HUDEP-2 (cell line): ENCODE measurements at regions not wholly inside any gene's neighbourhood (a gene's known extent, or its start where the extent isn't known, plus 50 kb on each side); places are given as distances from the start of the nearest gene placed in this dataset.

ENCODE experiments used
- DNase-seq, 76 experiments: peaks; one replicate each; lab custom pipeline; 2025; ENCODE audit not compliant: unreplicated experiment in 76 of 76; lab: John Stamatoyannopoulos, UW

DNA sequence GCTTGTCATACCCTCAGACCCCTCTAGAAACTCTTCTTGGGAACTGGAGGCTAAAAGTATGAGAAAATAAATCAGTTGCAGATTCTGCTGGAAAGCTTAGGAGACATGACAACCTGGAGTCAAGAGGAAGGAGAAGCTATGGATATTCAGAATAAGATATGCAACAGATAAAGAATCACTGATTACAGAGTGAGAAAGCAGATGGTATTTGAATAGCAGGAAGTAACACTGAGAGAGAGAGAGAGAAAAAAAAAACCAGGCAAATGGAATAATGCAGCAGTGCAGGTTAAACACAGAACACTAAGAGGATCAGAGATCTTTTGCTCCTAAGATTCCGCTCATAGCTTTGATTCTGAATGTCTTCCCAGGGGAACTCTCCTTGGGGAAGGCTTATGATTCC is 1284.1 kb upstream of the NXPH2 start:
- DNase-seq: no peak

DNA sequence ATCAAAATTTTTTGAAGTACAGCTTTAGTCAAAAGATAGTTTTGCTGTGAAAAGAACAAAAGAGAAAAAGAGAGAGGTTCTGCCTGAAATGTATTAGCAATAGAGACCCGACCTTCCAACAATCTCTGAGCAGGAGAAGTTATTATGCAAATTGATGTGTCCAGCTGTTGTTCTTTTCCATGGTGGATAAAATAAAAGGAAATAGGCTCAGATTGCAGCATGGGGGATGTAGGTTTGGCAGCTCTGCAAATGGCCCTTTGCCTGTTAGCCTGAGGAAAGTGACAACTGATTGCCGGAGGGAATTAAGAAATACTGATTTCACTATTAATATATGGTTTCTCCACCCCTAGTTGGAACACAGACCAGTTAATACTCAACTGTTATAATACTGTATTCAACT is 1283.2 kb upstream of the NXPH2 start:
- DNase-seq: no peak

DNA sequence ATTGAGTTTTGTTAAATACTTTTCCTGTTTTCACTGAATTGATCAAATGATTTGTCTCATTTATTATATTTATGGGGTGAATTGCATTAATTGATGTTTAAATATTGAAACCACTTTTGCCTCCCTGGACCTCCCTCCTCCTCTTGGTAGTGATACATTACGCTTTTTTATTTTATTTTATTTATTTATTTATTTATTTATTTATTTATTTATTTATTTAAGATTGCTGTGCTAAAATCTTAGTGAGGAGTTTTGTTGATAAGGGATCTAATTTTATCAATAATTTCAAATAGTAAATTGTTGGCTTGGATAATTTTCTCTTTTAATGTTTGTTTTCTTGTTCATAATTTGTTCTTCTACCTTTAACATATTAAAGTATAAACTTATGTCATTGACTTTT is 1281.0 kb upstream of the NXPH2 start:
- no peak for DNase-seq

DNA sequence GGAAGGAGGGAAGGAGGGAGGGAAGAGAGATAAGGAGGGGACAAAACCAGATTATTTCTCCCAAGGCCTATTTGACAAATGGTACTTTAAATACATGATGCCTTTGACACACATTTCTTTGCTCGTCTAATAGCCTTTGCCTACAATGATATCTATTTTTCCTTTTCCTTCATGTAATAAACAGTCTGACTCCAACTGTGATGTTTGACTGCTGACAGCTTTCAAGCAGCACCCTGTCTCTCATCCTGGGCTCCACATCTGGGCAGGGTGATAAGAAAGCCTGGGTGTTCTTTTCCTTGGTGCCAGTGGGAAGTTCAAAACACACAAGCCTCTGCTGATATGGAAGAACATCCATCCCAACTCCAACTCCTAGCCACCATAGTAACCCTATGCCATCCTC is 1277.7 kb upstream of the NXPH2 start:
- no peak for DNase-seq

DNA sequence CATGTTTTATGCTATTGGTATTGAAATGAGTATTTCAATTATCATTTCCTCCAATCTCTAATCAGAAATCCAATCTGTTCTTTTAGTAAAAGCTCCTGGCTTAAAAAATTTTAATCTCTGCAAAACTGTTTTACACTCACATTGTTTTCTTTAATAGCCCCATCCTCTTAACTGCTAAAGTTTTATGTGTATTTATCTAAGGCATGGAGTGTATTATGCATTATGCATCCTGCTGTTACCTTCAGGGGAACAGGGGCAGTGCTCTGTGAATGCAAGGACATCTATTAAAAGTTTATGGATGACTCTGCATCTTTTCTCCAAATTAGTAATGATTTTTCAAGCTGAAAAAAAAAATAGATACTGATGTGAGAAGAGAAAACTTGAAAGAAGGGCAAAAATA is 1261.6 kb upstream of the NXPH2 start:
- no peak for DNase-seq

DNA sequence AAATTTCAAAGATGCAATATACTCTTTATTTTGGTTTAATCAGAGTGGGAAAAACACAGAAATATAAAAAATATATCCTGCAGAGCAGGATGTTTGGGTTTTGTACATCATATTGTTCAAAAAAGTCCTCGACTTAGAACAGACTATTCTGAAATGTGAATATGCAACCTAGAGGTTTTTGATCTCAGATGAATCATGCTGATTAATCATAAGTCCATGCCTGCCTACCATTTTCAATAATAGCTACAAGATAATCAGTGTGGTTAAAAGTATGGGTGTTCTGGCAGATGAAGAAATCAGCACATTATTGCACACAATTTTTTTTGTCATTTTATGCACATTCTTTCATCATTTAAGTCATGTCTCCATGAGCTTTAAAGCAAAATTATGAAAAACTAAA is 1261.0 kb upstream of the NXPH2 start:
- no peak for DNase-seq

DNA sequence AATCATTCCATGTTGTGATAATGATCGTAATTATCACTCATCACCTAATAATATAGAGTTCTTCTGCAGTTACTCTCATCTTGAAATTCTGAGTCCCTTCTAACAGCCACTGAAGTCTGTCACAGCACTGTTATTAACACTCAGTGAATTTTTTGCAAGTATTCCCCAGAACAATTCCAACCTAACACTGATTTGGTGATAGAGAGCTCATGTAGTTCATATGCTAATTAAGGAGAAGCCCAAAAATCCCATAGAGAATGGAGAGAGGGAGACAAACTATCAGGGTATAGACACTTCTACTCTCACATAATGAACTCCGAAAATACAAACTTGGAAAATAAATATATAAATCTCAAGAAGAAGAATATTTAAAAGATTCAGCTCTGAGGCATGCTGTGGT is 1253.4 kb upstream of the NXPH2 start:
- no peak for DNase-seq

DNA sequence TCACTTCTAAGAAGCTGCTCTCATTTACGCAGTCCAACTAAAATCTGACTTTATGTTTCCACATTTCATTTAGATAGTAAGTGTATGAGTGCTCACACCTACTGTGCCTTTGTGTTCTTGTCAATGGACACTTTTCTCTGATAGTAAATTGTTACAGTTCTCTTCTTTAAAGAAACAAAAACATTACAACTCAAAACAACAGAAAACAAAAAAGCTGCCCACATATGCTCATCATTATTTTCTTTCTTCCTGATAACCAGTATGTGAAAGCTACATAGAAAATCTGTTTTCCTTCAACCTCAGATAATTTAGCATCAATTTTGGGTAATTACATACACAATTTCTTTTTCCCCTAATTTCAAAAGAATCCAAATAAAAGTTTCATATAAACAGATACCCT is 1247.8 kb upstream of the NXPH2 start:
- no peak for DNase-seq

DNA sequence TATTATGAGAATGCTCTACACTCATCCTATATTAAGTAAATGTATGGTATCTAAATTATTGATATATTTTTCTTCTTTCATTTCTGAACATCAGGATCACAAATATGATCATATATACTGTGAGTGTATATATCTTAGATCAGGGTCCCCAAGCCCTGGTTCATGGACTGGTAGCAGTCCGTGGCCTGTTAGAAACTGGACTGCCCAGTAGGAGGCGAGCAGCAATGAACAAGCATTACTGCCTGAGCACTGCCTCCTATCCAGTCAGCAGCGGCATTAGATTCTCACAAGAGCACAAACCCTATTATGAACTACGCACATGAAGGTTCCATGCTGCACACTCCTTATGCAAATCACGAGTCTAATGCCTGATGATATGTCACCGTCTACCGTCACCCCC is 1247.1 kb upstream of the NXPH2 start:
- DNase-seq: no peak

DNA sequence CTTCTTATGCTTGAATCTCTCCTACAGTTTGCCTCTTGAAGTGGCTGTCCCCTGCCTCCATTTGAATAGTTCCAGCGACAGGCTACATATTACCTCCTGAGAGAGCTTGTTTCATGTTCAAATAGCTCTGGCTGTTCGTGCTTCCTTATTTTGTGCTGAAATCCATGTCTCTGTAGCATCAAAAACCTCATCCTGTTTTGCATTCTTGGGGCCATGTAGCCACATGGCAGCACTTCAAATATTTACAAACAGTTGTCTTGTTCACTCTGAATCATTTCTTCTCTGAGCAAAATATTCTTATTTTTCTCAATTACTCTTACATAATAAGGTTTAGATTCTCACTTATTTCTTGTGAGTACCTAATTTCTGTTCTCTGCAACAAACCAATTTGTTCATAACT is 1243.1 kb upstream of the NXPH2 start:
- DNase-seq: no peak

DNA sequence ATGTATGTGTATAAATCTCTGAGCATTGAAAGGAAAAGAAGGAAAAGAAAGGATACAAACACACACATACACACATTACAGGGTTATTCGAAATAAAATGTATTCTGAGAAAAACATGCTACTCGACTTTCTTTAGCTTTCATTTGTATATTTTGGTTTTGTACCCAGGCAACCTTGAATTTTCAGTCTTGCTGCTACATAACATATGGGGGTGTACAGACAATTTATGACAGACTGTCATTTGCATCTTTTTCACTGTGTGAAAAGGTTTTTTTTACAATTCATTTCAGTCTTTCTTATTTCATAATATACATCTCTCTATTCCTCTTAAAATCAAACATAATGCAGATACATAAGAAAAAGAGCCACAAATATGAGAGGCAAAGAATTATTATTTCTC is 1238.4 kb upstream of the NXPH2 start:
- no peak for DNase-seq

DNA sequence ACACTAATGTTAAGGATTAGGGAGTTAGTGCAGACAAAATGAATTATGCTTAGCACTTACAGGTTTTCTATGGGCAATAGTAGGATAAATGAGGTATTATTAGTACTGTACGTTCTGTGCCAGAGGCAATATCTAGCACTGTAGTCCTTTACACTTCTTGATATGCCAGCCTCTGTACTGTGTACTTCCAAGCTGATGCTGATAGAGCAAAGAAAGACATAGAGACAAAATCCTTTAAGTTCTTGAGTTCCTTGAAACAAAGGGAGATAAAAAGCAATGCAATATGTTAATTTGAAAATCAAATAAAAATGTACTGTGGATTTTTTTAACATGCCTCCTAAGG is 1234.0 kb upstream of the NXPH2 start:
- no peak for DNase-seq

DNA sequence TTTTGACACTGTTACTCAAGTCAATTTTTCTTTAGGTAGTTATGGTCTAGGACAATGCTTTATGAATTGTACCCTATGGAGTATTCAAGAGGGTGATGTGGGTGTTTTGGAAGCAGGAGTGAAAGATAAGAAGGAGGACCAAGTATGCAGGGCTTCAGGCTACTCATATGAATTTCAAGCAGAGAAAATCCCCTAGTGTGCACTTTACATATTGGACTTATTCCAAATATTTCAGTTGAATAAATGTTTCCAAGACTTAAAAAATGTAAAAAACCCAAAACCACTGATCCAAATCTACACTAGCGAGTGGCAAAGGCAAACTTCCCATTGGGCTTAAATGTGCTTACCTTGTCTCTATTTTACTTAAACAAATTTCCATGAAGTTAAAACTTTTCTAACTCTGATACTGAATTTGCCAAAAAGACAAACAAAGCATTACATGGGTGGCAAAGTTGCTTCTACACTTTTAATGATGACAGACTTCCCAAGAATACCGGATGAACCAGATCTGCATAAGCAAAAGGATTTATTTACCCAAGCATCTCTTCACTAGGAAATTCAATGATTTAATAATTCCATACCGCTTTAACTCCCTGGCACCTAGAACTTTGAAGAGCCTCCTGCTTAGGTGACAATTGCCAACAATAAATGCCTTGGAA is 1233.5 kb upstream of the NXPH2 start:
- no peak for DNase-seq

DNA sequence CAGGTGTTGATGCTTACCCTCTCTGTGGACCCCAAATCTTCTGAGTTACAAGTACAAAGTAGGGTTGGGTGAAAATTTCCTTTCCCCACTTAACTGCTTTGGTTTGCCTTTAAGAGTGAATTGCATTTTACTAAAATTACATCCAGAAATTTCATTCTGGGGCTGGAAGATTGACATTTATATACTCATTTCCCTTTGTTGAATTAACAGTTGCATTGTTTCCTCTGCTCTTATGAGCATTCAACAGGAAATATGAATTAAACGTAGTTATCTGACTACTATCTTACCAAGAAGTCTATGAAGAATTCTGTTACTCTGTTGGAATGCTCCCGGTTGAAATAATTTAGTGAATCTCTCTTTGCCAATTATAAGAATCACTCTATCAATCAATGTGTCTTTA is 1231.1 kb upstream of the NXPH2 start:
- DNase-seq: no peak

DNA sequence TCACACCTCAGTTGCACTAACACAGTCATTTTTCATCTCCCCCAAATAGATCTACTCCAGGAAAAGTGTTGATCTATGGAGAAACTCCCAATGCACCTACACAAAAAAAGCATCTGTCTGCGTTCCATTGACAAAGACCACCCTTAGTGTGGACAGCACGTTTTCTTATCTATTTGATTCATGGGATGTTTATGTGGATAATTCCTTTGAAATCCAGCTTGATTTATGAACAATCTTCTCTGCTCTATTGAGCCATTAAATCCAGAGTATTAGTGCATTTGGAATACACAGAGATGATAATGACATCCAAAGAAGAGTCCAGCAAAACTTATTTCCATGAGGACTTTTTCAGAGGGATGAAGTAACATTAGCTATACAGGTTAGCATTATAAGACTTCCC is 1221.9 kb upstream of the NXPH2 start:
- no peak for DNase-seq

DNA sequence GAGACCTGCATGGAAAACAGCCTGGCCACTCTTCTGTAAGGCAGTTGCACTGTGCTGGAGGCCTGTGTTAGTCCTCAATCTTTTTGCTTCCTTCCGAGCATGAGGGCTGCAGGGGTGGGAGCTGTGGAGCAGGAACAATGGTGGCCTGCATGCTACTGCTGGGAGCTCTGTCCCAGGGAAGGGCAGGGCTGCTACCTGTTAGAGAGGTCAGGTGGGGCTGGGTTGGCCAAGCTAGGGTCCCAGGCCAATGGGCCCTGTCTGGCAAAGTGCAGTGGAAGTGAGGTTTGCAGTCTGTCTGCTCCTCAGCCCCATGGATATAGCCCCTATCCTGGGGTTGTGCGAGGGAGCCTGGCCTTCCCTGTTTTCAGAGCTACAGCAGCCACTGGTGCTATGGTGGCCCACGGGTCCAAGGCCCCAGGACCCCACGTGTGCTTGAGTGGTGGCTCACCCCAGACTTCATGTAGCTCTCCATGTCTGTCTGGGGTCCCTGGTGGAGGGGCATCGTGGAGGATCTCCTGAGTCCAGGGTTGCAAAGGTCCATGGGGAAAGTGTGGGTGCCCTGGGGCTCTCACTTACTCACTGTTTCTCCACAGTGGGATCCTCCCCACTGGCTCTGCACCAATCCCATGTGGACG is 1212.6 kb upstream of the NXPH2 start:
- DNase-seq: no peak

DNA sequence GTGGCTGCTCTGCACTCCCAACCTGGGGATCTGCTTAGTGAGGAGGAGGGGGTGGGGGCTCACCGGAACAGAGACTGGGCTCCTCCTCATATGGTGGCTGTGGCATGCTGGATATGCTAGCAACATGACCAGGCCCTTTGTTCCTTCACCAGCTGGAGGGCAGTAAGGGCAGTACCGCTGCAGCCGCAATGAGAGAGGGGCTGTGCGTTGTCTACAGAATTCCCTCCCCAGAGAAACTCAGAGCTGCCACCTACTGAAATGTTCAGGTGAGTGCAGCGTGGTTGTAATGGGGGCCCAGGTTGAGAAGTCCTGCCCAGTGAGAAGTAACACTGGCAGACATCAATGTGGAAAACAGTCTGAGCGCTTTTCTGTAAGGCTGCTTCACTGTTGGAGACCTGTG is 1211.9 kb upstream of the NXPH2 start:
- no peak for DNase-seq

DNA sequence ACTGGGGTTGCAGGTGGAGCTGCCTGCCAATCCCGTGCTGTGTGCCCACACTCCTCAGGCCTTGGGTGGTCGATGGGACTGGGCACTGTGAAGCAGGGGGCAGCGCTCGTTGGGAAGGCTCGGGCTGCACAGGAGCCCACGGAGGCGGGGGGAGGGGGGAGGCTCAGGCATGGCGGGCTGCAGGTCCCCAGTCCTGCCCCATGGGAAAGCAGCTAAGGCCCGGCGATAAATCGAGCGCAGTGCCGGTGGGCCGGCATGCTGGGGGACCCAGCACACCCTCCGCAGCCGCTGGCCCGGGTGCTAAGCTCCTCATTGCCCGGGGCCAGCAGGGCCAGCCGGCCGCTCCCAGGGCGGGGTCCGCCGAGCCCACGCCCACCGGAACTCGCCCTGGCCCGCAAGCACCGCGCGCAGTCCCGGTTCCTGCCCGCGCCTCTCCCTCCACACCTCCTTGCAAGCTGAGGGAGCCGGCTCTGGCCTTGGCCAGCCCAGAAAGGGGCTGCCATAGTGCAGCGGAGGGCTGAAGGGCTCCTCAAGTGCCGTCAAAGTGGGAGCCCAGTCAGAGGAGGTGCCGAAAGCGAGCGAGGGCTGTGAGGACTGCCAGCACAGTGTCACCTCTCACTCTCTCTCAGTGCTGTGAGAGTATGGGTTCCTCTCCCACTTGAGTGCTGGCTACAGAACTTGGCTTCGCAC is 1210.6 kb upstream of the NXPH2 start:
- no peak for DNase-seq

DNA sequence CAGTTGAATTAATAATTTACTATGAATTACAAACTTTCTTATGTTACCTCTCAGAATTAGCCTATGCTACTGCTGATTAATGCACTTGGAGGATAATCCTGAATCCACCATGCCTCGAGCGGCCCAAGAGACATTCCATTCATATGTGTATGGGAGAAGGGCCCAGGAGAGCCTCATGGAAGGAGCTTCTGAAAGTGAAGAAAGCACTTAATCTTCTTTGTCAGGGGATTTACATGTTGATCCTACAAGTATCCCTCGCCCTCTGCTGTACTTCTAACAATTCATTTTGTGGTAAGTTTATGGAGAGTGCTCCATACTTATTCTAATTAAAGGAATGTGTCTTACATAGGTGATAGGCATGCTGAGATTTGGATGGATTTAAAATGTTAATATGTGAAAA is 1189.1 kb upstream of the NXPH2 start:
- no peak for DNase-seq

DNA sequence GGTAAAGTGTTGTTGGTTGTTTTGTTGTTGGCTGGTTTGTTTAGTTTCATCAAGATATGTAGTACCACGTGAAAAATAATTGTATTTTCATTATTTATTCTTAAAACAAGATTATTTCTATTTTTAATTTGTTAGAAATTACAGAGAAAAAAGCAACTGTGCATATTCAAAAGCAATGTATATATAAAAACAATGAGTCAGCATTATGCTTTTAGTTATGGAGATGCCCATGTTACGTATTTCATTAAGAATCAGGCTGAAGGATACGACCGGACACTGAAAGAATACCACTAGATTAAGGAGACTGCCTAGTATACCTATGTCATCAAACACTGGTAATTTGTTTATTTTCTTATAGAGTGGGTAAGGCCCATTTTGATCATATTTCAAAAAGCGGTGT is 1188.4 kb upstream of the NXPH2 start:
- no peak for DNase-seq

DNA sequence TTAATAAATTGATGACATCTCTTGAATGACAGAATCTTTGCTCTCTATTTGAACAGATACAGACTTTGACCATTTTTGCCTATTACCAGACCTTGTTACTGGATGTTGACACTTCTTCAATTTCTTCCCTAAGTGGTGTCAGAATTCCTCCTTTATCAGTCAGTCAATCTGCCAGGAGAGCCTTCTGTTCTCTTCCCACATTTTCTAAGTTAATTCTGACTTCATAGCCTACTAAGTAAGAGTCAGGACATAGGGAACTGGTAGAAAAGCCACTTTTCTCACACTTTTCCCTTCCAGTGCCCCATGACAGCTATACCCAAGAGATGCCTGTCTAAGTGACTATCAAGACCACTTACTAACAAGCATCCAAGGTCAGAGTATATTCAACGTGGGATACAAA is 1187.5 kb upstream of the NXPH2 start:
- DNase-seq: no peak

DNA sequence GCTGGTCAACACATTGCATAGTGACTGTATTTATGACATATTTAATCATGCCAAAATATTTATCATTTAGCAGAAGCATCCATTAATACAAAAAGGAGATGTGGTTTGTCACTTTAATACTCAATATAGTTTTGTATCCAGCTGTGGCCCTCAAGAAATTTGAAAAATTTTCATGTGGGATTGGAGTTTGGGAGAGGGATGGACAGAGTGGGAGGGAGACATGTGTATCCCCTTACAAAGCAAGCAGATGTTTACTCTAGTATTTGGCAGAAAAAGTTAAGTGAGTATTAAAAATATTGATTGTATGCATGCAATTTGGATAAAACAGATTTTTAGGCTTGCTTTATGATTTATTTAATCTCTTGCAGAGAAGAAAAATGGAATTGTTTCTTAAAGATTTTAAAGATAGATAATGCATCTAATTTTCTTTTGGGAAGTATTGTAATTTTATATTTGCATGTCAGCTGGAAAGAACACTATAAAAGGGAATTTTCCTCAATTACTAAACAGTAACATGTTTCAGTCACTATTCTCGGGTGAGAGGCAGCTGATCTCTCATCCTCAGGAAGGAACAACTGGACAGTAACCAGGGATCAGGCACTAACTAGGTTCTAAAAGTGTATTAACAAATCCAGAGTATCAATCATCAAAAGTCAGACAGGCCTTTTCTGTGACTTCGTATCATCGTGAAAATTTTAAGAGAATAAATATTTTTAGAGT is 1184.7 kb upstream of the NXPH2 start:
- no peak for DNase-seq
